Cardiac septum (tissue), 1 donor: ENCODE measurements at regions not wholly inside any gene's neighbourhood (a gene's known extent, or its start where the extent isn't known, plus 50 kb on each side); places are given as distances from the start of the nearest gene placed in this dataset.

Experiments used
- DNase-seq: peaks from one replicate; pipeline ENCODE4 v3.0.0-alpha.2; 2020; ENCODE audit warnings: low spot score
- intact Hi-C: fragments of 100-400 bp; cut with DNase I; formaldehyde crosslinking; loops from one replicate; pipeline ENCODE4 v1.14.0; 2022
- donor health status: DM: no; HTN: no; CAD: no.

DNA sequence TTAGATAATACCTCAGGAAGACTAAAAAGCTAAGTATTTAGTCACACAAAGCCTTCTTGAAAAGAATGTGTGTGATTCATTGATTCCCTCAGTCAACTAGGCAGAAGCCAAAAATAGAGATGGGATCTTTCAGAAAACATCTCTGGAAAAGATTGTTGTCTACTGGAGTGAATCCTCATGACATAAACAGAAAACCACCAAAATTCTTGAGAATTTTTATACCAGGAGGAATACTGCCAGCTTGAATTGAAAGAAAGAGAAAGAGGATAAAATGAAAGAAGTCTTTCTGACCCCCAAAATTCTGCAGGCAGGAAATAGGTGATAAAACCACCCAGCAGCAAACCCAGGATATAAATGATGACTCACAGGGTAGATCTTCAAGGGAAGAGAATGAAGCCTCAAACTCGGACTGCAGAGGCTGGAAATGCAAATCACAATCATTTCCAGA lies 363.1 kb upstream of the PLSCR5 start:
- no peak for DNase-seq
- intact Hi-C loops = no loop called here

DNA sequence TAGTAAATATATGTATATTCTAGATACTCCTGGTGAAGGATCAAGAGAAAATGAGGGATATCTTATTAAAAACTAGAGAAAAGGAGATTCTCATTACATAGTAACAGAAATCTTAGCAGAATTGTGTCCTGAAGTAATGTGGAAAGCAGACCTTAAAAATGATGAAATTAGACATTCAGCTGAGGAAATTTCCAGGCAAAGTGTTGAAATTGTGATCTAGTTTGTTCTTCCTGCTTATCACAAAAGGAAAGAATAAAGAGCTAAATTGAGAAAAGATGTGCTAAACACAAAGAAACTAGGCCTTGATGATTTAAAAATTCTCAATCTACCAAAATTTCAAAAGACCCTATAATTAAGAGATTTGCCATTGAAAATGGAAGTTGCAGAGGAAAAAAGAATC lies 362.6 kb upstream of the PLSCR5 start:
- DNase-seq = no peak
- intact Hi-C loops = no loop called here

DNA sequence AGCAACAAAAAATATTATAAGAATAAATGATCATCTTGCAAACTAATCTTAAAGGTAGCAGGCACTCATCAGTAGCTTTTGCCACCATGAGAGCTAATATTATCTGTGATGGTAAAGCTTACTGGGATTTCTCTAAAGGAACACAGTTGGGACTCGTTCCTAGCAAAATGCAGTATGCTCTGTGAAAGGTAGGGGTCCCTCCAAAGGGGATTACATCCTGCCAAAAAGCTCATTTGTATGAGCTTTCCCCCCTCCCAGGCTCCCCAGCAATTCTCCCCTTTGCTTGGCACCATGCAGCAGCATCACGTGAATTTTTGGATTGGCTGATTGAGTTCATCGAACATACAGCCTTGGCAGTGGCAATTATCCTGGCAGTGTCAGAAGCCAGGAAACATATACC lies 361.0 kb upstream of the PLSCR5 start:
- intact Hi-C loops = no loop called here

GRCh38 chr3:146953511-146953981 lies 348.4 kb upstream of the PLSCR5 start:
- no peak for DNase-seq
- intact Hi-C loops = no loop called here

More for the DNA sequence above, 361.0 kb upstream of the PLSCR5 start:
- DNase-seq = no peak

DNA sequence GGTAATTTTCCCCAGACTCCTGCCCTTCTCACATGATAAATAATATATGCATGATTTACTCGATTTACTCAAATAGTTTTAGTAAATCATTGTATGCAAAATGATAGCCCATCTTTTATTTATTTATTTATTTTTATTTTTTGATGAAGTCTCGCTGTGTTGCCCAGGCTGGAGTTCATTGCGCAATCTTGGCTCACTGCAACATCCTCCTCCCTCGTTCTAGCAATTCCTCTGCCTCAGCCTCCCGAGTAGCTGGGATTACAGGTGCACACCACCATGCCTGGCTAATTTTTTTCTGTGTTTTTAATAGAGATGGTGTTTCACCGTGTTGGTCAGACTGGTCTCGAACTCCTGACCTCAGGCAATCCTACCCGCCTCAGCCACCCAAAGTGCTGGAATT lies 343.8 kb upstream of the PLSCR5 start:
- intact Hi-C loops = no loop called here
- no peak for DNase-seq

- intact Hi-C loops = no loop called here
- DNase-seq = no peak
These were observed 343.0 kb upstream of the PLSCR5 start for GRCh38 chr3:146948186-146948585.

GRCh38 chr3:146929696-146930095 lies 324.6 kb upstream of the PLSCR5 start:
- no peak for DNase-seq
- intact Hi-C loops = no loop called here

DNA sequence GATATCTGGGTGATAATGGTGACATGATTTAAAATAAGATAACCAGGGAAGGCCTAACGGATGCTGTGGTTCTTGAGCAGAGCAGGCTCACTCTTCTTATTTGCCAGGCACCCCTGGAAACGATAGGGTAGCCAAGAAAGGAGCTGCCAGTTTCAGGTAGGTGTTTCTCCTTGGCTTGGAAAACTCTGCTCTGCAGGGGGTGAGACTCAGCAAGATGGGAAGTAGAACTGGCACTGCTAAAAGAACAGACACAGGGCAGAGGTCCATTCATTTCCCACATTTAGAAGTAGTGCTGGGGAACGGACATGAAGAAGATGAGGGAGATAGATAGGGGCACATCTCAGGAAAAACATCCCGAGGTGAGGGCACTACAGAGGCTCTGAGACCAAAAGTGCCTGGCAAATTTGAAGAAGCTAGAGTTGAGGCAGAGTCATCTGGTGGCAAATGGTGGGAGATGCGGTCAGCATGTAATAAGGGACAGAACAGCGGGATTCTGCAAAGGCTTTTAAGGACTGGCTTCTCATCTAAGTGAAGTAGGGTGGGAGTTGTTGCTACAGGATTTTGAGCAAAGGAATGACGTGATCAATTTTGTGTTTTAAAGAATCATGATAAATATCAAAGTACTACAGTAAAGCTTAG lies 323.4 kb upstream of the PLSCR5 start:
- no peak for DNase-seq
- intact Hi-C loops = no loop called here

- intact Hi-C loops = no loop called here
- DNase-seq = no peak
These were observed 316.5 kb upstream of the PLSCR5 start for GRCh38 chr3:146921693-146922092.

- DNase-seq = no peak
These were observed 309.3 kb upstream of the PLSCR5 start for GRCh38 chr3:146914409-146914808.

DNA sequence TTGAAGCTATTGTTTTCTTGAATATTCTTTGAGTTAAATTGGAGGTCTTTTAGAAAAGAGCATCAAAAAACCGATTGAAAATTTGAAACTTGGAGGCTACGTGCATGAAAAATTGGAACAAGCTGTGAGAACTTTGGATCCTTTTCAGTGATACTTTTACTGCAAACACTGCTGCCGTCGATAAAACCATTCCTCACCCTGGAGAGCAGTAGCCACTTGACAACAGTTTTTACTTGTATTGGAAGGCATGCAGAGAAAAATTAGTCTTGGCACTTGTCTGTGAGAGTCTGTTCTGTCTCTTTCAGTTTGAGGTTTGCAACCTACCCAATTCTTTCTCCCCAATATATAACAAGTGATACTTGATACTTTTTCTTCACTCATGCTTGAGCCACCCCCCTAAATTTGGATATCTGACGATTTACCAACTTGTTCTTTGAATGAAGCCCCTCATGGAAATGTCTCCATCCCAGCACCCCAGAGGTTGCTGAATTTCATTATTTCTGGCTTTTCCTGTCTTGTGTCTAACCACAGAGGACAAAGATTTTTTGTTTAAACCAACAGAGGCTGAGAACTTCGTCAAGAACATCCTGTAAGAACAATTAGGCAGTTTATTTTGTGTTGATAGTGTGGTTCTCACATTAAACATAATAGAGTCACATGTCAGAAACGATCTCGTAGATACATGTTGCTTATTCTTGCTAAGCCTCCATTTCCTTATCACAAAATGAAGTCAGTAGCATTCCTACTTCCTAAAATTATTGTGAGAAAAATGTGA lies 307.3 kb upstream of the PLSCR5 start:
- DNase-seq = no peak
- intact Hi-C loops = no loop called here

More at GRCh38 chr3:146914409-146914808, 309.3 kb upstream of the PLSCR5 start:
- intact Hi-C loops = no loop called here

GRCh38 chr3:146903927-146904326 lies 298.8 kb upstream of the PLSCR5 start:
- no peak for DNase-seq
- intact Hi-C loops = no loop called here

- DNase-seq = no peak
- intact Hi-C loops = no loop called here
These were observed 294.0 kb upstream of the PLSCR5 start for GRCh38 chr3:146899171-146899570.

- intact Hi-C loops = no loop called here
- no peak for DNase-seq
These were observed 291.6 kb upstream of the PLSCR5 start for GRCh38 chr3:146896711-146897110.

GRCh38 chr3:146895026-146895749 lies 290.0 kb upstream of the PLSCR5 start:
- intact Hi-C loops = no loop called here

GRCh38 chr3:146894406-146894805 lies 289.3 kb upstream of the PLSCR5 start:
- no peak for DNase-seq
- intact Hi-C loops = no loop called here

More at GRCh38 chr3:146895026-146895749, 290.0 kb upstream of the PLSCR5 start:
- DNase-seq = no peak

DNA sequence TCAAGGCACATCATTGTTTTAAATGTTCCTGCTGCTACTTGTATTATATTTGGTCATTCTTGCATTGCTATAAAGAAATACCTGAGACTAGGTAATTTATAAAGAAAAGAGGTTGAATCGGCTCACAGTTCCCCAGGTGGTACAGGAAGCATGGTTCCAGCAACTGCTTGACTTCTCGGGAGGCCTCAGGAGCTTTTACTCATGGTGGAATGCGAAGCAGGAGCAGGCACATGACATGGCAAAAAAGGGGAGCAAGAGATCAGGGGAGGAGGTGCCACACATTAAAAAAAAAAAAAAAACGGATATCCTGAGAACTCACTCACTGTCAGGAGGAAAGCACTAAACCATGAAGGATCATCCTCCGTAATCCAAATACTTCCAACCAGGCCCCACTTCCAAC lies 286.9 kb upstream of the PLSCR5 start:
- intact Hi-C loops = no loop called here
- no peak for DNase-seq

GRCh38 chr3:146889626-146890025 lies 284.5 kb upstream of the PLSCR5 start:
- DNase-seq = no peak
- intact Hi-C loops = no loop called here

DNA sequence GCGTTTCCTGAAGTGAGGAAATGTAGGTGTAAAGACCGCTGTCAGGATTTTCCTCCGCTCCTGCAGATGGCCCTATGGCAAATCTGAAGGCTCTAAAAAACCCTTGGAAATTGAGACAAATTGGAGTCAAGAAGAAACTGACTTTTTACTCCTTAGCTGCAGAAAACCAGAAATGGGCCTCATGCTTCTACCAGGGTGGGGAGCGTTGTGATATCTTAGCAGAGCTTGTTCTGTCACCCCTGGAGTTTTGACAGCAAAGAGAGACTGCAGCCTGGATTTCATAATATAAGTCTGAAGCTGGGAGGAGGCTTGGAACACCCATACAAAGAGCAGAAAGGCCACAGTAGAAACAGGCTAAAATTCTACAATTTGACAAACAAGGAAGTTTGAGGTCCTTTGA lies 283.0 kb upstream of the PLSCR5 start:
- intact Hi-C loops = no loop called here
- no peak for DNase-seq

DNA sequence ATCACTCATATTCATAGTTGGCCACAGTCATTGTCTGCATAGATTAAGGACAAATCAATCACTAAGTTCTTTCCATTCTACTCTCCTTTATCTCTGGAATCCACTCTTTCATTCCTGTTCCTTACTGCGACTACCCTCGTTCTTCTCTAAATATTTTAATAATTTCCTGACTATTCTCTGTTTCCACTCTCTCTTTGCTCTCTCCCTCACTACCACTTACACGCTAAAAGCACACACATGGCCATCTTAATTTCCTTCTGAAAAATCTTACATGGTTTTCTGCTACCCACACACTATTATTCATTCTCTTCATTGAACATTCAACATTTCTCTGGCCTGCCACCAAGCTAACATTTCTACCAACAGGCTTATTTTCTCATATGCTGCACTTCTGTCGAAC lies 279.6 kb upstream of the PLSCR5 start:
- intact Hi-C loops = no loop called here

DNA sequence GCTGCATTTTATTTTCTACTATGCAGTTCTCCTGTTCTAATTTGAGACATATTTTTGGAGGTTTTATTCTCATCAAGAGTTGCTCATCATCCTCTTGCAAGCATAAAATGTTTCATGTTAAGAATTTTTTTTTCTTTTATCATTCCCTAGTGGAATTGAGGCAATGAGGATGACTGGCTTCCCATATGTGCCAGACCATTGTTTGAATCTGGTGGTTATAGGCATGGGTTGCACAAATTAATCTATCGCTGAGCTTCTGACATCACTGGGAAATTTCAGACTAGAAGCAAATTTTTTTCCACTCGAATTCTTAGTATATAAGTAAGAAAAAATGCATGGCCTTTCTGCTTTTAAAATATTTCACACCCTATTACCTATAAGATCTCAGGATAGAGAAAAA lies 279.1 kb upstream of the PLSCR5 start:
- intact Hi-C loops = no loop called here
- DNase-seq = no peak

More for the DNA sequence above, 279.6 kb upstream of the PLSCR5 start:
- no peak for DNase-seq
